ENCODE measurements at regions not wholly inside any gene's neighbourhood (a gene's known extent, or its start where the extent isn't known, plus 50 kb on each side); places are given as distances from the start of the nearest gene placed in this dataset.

- 33 to 51% (median 49%) methylated on average over 6 of the region's 6 CpGs for WGBS, 3 donors
- FAIRE-seq (no peak), DNase-seq (no peak)
- Histone ChIP-seq H3K9me3 (ENCODE audit: control insufficient read depth in 2 of 2, insufficient read depth in 1 of 2, low read depth in 1 of 2, low read length in 1 of 2) (peaks cover 0 to 3% of the 10 kb centered on the region in 2 donors), H3K27ac (ENCODE audit: low read depth in 1 of 3, low read length in 2 of 3) (no peak overlapping the region), H3K4me3 (ENCODE audit: low read depth in 1 of 3, low read length in 3 of 3) (no peak overlapping the region), H3K36me3 (ENCODE audit: control insufficient read depth in 3 of 3, insufficient read depth in 2 of 3, low read depth in 1 of 3, low read length in 3 of 3) (no peaks in the 10 kb centered on the region), H3K4me1 (ENCODE audit: control insufficient read depth in 3 of 3, insufficient read depth in 2 of 3, low read depth in 1 of 3, low read length in 2 of 3) (no peaks in the 10 kb centered on the region), H3K27me3 (ENCODE audit: control insufficient read depth in 3 of 3, insufficient read depth in 3 of 3, low read length in 3 of 3) (no peaks in the 10 kb centered on the region)
These were observed 715.9 kb upstream of the RBFOX1 start for GRCh38 chr16:6616746-6617145.

GRCh38 chr16:6615636-6616035 is 717.0 kb upstream of the RBFOX1 start:
- no peaks in the 10 kb centered on the region for H3K36me3 ChIP-seq (ENCODE audit: control insufficient read depth in 3 of 3, insufficient read depth in 2 of 3, low read depth in 1 of 3, low read length in 3 of 3)
- H3K27ac ChIP-seq (ENCODE audit: low read depth in 1 of 3, low read length in 2 of 3): no peak overlapping the region
- 71 to 86% (median 86%) methylated on average over 12 of the region's 12 CpGs for WGBS, 3 donors
- no peaks in the 10 kb centered on the region for H3K27me3 ChIP-seq (ENCODE audit: control insufficient read depth in 3 of 3, insufficient read depth in 3 of 3, low read length in 3 of 3)
- FAIRE-seq: no peak
- no peak overlapping the region for H3K4me3 ChIP-seq (ENCODE audit: low read depth in 1 of 3, low read length in 3 of 3)
- no peak for DNase-seq
- H3K9me3 ChIP-seq (ENCODE audit: control insufficient read depth in 2 of 2, insufficient read depth in 1 of 2, low read depth in 1 of 2, low read length in 1 of 2): no peaks in the 10 kb centered on the region
- no peaks in the 10 kb centered on the region for H3K4me1 ChIP-seq (ENCODE audit: control insufficient read depth in 3 of 3, insufficient read depth in 2 of 3, low read depth in 1 of 3, low read length in 2 of 3)

- Histone ChIP-seq H3K27ac (ENCODE audit: low read depth in 1 of 3, low read length in 2 of 3) (no peak overlapping the region), H3K36me3 (ENCODE audit: control insufficient read depth in 3 of 3, insufficient read depth in 2 of 3, low read depth in 1 of 3, low read length in 3 of 3) (no peaks in the 10 kb centered on the region), H3K27me3 (ENCODE audit: control insufficient read depth in 3 of 3, insufficient read depth in 3 of 3, low read length in 3 of 3) (no peaks in the 10 kb centered on the region), H3K4me3 (ENCODE audit: low read depth in 1 of 3, low read length in 3 of 3) (no peak overlapping the region), H3K9me3 (ENCODE audit: control insufficient read depth in 2 of 2, insufficient read depth in 1 of 2, low read depth in 1 of 2, low read length in 1 of 2) (no peaks in the 10 kb centered on the region), H3K4me1 (ENCODE audit: control insufficient read depth in 3 of 3, insufficient read depth in 2 of 3, low read depth in 1 of 3, low read length in 2 of 3) (no peaks in the 10 kb centered on the region)
- DNase-seq: no peak
- WGBS, 3 donors: 55 to 64% (median 64%) methylated on average over 7 of the region's 7 CpGs
- no peak for FAIRE-seq
These were observed 721.1 kb upstream of the RBFOX1 start for GRCh38 chr16:6611535-6611934.

- Histone ChIP-seq H3K9me3 (ENCODE audit: control insufficient read depth in 2 of 2, insufficient read depth in 1 of 2, low read depth in 1 of 2, low read length in 1 of 2) (no peaks in the 10 kb centered on the region), H3K36me3 (ENCODE audit: control insufficient read depth in 3 of 3, insufficient read depth in 2 of 3, low read depth in 1 of 3, low read length in 3 of 3) (no peaks in the 10 kb centered on the region), H3K4me1 (ENCODE audit: control insufficient read depth in 3 of 3, insufficient read depth in 2 of 3, low read depth in 1 of 3, low read length in 2 of 3) (no peaks in the 10 kb centered on the region), H3K27ac (ENCODE audit: low read depth in 1 of 3, low read length in 2 of 3) (no peak overlapping the region), H3K27me3 (ENCODE audit: control insufficient read depth in 3 of 3, insufficient read depth in 3 of 3, low read length in 3 of 3) (no peaks in the 10 kb centered on the region), H3K4me3 (ENCODE audit: low read depth in 1 of 3, low read length in 3 of 3) (no peak overlapping the region)
- DNase-seq (peak in 1 of 2 donors; percentile 12), FAIRE-seq (no peak)
- WGBS, 3 donors: 52 to 78% (median 55%) methylated on average over 11 of the region's 11 CpGs
These were observed 727.2 kb upstream of the RBFOX1 start for GRCh38 chr16:6605490-6605889.

- Histone ChIP-seq H3K36me3 (ENCODE audit: control insufficient read depth in 3 of 3, insufficient read depth in 2 of 3, low read depth in 1 of 3, low read length in 3 of 3) (no peaks in the 10 kb centered on the region), H3K9me3 (ENCODE audit: control insufficient read depth in 2 of 2, insufficient read depth in 1 of 2, low read depth in 1 of 2, low read length in 1 of 2) (no peaks in the 10 kb centered on the region), H3K4me1 (ENCODE audit: control insufficient read depth in 3 of 3, insufficient read depth in 2 of 3, low read depth in 1 of 3, low read length in 2 of 3) (no peaks in the 10 kb centered on the region), H3K27me3 (ENCODE audit: control insufficient read depth in 3 of 3, insufficient read depth in 3 of 3, low read length in 3 of 3) (no peaks in the 10 kb centered on the region), H3K4me3 (ENCODE audit: low read depth in 1 of 3, low read length in 3 of 3) (no peak overlapping the region), H3K27ac (ENCODE audit: low read depth in 1 of 3, low read length in 2 of 3) (no peak overlapping the region)
- DNase-seq (no peak), FAIRE-seq (no peak)
- 48 to 55% (median 53%) methylated on average over 4 of the region's 4 CpGs for WGBS, 3 donors
These were observed 728.8 kb upstream of the RBFOX1 start for GRCh38 chr16:6603780-6604325.

GRCh38 chr16:6602405-6602804 is 730.2 kb upstream of the RBFOX1 start:
- Histone ChIP-seq H3K4me1 (ENCODE audit: control insufficient read depth in 3 of 3, insufficient read depth in 2 of 3, low read depth in 1 of 3, low read length in 2 of 3) (no peaks in the 10 kb centered on the region), H3K9me3 (ENCODE audit: control insufficient read depth in 2 of 2, insufficient read depth in 1 of 2, low read depth in 1 of 2, low read length in 1 of 2) (no peaks in the 10 kb centered on the region), H3K4me3 (ENCODE audit: low read depth in 1 of 3, low read length in 3 of 3) (no peak overlapping the region), H3K27me3 (ENCODE audit: control insufficient read depth in 3 of 3, insufficient read depth in 3 of 3, low read length in 3 of 3) (no peaks in the 10 kb centered on the region), H3K27ac (ENCODE audit: low read depth in 1 of 3, low read length in 2 of 3) (no peak overlapping the region), H3K36me3 (ENCODE audit: control insufficient read depth in 3 of 3, insufficient read depth in 2 of 3, low read depth in 1 of 3, low read length in 3 of 3) (no peaks in the 10 kb centered on the region)
- DNase-seq (no peak), FAIRE-seq (no peak)
- 16 to 74% (median 32%) methylated on average over 1 of the region's 1 CpG for WGBS, 3 donors

GRCh38 chr16:6600167-6600566 is 732.5 kb upstream of the RBFOX1 start:
- Histone ChIP-seq H3K27ac (ENCODE audit: low read depth in 1 of 3, low read length in 2 of 3) (no peak overlapping the region), H3K4me1 (ENCODE audit: control insufficient read depth in 3 of 3, insufficient read depth in 2 of 3, low read depth in 1 of 3, low read length in 2 of 3) (no peaks in the 10 kb centered on the region), H3K4me3 (ENCODE audit: low read depth in 1 of 3, low read length in 3 of 3) (no peak overlapping the region), H3K36me3 (ENCODE audit: control insufficient read depth in 3 of 3, insufficient read depth in 2 of 3, low read depth in 1 of 3, low read length in 3 of 3) (no peaks in the 10 kb centered on the region), H3K9me3 (ENCODE audit: control insufficient read depth in 2 of 2, insufficient read depth in 1 of 2, low read depth in 1 of 2, low read length in 1 of 2) (no peaks in the 10 kb centered on the region), H3K27me3 (ENCODE audit: control insufficient read depth in 3 of 3, insufficient read depth in 3 of 3, low read length in 3 of 3) (no peaks in the 10 kb centered on the region)
- DNase-seq (no peak), FAIRE-seq (no peak)
- WGBS, 3 donors: 23 to 27% (median 23%) methylated on average over 6 of the region's 6 CpGs

- DNase-seq (no peak), FAIRE-seq (no peak)
- WGBS, 3 donors: 65 to 76% (median 70%) methylated on average over 5 of the region's 5 CpGs
- Histone ChIP-seq H3K4me3 (ENCODE audit: low read depth in 1 of 3, low read length in 3 of 3) (no peak overlapping the region), H3K36me3 (ENCODE audit: control insufficient read depth in 3 of 3, insufficient read depth in 2 of 3, low read depth in 1 of 3, low read length in 3 of 3) (no peaks in the 10 kb centered on the region), H3K27ac (ENCODE audit: low read depth in 1 of 3, low read length in 2 of 3) (no peak overlapping the region), H3K27me3 (ENCODE audit: control insufficient read depth in 3 of 3, insufficient read depth in 3 of 3, low read length in 3 of 3) (no peaks in the 10 kb centered on the region), H3K4me1 (ENCODE audit: control insufficient read depth in 3 of 3, insufficient read depth in 2 of 3, low read depth in 1 of 3, low read length in 2 of 3) (no peaks in the 10 kb centered on the region), H3K9me3 (ENCODE audit: control insufficient read depth in 2 of 2, insufficient read depth in 1 of 2, low read depth in 1 of 2, low read length in 1 of 2) (no peaks in the 10 kb centered on the region)
These were observed 738.8 kb upstream of the RBFOX1 start for GRCh38 chr16:6593799-6594198.

GRCh38 chr16:6576606-6577005 is 756.0 kb upstream of the RBFOX1 start:
- FAIRE-seq (no peak), DNase-seq (no peak)
- H3K9me3 ChIP-seq (ENCODE audit: control insufficient read depth in 2 of 2, insufficient read depth in 1 of 2, low read depth in 1 of 2, low read length in 1 of 2): no peaks in the 10 kb centered on the region

More at GRCh38 chr16:6576606-6577005, 756.0 kb upstream of the RBFOX1 start:
- Histone ChIP-seq H3K27ac (ENCODE audit: low read depth in 1 of 3, low read length in 2 of 3) (no peak overlapping the region), H3K36me3 (ENCODE audit: control insufficient read depth in 3 of 3, insufficient read depth in 2 of 3, low read depth in 1 of 3, low read length in 3 of 3) (no peaks in the 10 kb centered on the region), H3K4me1 (ENCODE audit: control insufficient read depth in 3 of 3, insufficient read depth in 2 of 3, low read depth in 1 of 3, low read length in 2 of 3) (no peaks in the 10 kb centered on the region), H3K4me3 (ENCODE audit: low read depth in 1 of 3, low read length in 3 of 3) (no peak overlapping the region), H3K27me3 (ENCODE audit: control insufficient read depth in 3 of 3, insufficient read depth in 3 of 3, low read length in 3 of 3) (no peaks in the 10 kb centered on the region)
- WGBS, 3 donors: 56 to 59% (median 58%) methylated on average over 3 of the region's 3 CpGs

Data from small intestine (tissue), 7 donors.